DOHH2 (cell line): ENCODE measurements at regions not wholly inside any gene's neighbourhood (a gene's known extent, or its start where the extent isn't known, plus 50 kb on each side); places are given as distances from the start of the nearest gene placed in this dataset.

Experiments used
- EZH2phosphoT487 ChIP-seq: fragments of 200-600 bp; sonication (generic); IDR thresholded peaks from 2 replicates; pipeline ENCODE4 v1.6.1; 2017; ENCODE audit warnings: borderline replicate concordance, mild to moderate bottlenecking, antibody characterized with exemption, low read length, moderate library complexity, mixed read lengths
- TF ChIP-seq, protein P1 (sequence below): fragments of 200-600 bp; sonication (generic); IDR thresholded peaks from one replicate; pipeline ENCODE4 v1.5.1; 2014; ENCODE audit warnings: antibody characterized with exemption, mild to moderate bottlenecking, low read depth, low read length; ENCODE audit not compliant: poor library complexity, severe bottlenecking

DNA sequence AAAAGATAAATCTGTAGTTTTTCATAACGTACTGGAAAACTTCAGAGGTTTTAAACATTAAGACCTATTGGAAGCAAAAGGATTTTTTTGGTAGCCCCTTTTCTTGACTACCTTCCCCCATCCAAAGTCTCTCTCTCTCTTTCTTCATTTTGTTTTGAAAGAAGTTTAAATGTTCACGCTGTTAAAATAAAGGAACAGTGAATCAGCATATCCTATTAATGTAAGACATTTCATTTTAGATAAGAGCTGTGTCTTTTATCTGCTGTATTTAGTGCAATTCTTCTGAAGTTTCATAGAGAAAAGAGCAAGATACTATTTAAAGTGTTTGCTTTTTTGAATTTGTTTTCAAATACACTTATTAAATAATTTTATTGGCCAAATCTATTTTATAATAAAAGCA is 205.5 kb upstream of the POU3F3 start:
- TF ChIP-seq, protein P1, sequence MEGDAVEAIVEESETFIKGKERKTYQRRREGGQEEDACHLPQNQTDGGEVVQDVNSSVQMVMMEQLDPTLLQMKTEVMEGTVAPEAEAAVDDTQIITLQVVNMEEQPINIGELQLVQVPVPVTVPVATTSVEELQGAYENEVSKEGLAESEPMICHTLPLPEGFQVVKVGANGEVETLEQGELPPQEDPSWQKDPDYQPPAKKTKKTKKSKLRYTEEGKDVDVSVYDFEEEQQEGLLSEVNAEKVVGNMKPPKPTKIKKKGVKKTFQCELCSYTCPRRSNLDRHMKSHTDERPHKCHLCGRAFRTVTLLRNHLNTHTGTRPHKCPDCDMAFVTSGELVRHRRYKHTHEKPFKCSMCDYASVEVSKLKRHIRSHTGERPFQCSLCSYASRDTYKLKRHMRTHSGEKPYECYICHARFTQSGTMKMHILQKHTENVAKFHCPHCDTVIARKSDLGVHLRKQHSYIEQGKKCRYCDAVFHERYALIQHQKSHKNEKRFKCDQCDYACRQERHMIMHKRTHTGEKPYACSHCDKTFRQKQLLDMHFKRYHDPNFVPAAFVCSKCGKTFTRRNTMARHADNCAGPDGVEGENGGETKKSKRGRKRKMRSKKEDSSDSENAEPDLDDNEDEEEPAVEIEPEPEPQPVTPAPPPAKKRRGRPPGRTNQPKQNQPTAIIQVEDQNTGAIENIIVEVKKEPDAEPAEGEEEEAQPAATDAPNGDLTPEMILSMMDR = no peak
- TF ChIP-seq EZH2phosphoT487 = no peak
